SK-N-MC (cell line): ENCODE measurements at regions not wholly inside any gene's neighbourhood (a gene's known extent, or its start where the extent isn't known, plus 50 kb on each side); places are given as distances from the start of the nearest gene placed in this dataset.

Experiments
- EZH2 ChIP-seq: fragments of 200-600 bp; sonication (generic); IDR thresholded peaks from one replicate; pipeline ENCODE4 v1.6.1; 2017; ENCODE audit warnings: antibody characterized with exemption
- POLR2AphosphoS5 ChIP-seq: IDR thresholded peaks from 2 replicates; pipeline ENCODE4 v1.6.1; 2012; ENCODE audit warnings: mild to moderate bottlenecking, low read depth, low read length, borderline replicate concordance

DNA sequence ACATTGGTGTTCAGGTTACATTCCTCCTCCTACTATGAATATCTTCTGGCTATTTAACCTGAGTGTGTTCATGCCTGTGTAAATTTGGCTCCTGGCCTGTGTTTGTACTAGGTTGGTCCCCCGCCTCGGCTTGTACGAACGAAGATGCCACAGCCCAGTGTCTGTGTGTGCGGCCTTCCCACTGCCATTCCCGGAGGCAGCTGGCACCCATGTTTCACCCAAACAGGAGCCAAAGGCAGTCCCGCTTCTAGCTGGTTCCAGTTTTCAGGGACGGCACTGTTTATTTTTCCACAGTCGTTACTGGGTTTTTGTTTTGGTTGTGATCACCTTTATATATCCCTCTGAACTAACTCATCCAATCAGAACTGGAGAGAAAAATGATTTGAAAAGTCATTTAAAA is 102.5 kb upstream of the ZNF536 start:
- TF ChIP-seq EZH2 (no peak), POLR2AphosphoS5 (no peak)
